Activated naive CD4-positive, alpha-beta T cell treated with anti-CD3 and anti-CD28 coated beads, Interleukin-2, amount 10 ng/mL, durations not matched to agents 7 days and 5 days (primary cell): ENCODE measurements at regions not wholly inside any gene's neighbourhood (a gene's known extent, or its start where the extent isn't known, plus 50 kb on each side); places are given as distances from the start of the nearest gene placed in this dataset.
"Not testable (repeated sequence)": the region's sequence is repeated elsewhere in the genome, so short reads cannot be mapped to it uniquely, and the experiment has no call there.

Source experiments
- CTCF ChIA-PET: fragments of 350-600 bp; sonication (Branson Sonifier 250); formaldehyde crosslinking; loops from one replicate; lab custom pipeline; 2021; ENCODE audit warnings: antibody characterized with exemption; lab: Charles Lee
- DNase-seq: peaks from one replicate; pipeline ENCODE4 v3.0.0-alpha.2; 2020
- H3K27ac Mint-ChIP-seq: one replicate; pipeline ENCODE4 v1.8.0; 2021; ENCODE audit warnings: mild to moderate bottlenecking, moderate library complexity, mixed read lengths
- H3K27me3 Mint-ChIP-seq: one replicate; pipeline ENCODE4 v1.8.0; 2021; ENCODE audit warnings: mild to moderate bottlenecking, mixed read lengths
- H3K36me3 Mint-ChIP-seq: one replicate; pipeline ENCODE4 v1.8.0; 2021; ENCODE audit warnings: mixed read lengths
- H3K4me1 Mint-ChIP-seq: one replicate; pipeline ENCODE4 v1.8.0; 2021; ENCODE audit warnings: mixed read lengths
- H3K4me3 Mint-ChIP-seq: one replicate; pipeline ENCODE4 v1.8.0; 2021; ENCODE audit warnings: mild to moderate bottlenecking, moderate library complexity, mixed read lengths
- H3K9me3 Mint-ChIP-seq: one replicate; pipeline ENCODE4 v1.8.0; 2021; ENCODE audit warnings: mixed read lengths

DNA sequence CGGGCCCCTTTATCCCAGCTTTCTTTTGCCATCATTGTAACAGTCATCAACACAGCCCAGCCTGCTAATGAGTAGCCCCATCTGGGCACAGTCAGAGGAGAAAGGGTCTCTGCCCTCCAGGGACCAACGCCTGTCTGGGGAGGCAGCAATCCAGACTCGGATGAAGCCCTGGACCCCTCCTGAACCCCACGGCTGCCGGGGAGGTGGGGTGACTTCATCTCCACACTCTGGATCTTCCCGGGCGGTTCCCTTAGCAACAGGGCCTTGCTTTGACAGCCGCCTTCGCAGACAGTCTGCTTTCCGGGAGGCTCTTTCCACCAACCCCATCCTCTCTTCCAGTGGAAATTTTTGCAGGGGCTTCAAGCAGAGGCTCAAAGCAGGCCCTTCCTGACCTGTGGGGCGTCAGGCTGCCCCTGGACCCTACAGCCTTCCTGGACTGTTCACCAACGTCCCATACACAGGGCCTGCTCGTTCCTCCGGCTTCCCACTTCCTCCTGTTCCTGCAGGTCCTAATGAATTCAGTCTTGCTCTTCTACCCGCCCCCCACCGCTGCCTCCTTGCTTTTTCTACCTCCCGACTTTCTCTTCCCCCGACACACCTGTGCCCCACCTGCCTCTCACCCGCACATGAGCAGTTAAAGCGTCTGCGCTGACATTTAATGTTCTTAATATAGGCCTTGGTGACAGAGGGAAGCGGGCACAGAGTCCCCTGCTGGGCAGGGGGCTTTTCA lies 161.7 kb upstream of the MVB12B start:
- Mint-ChIP-seq H3K4me3 (no peak overlapping the region), H3K4me1 (no peaks in the 10 kb centered on the region), H3K36me3 (no peaks in the 10 kb centered on the region), H3K27ac (no peak overlapping the region), H3K9me3 (no peaks in the 10 kb centered on the region), H3K27me3 (peaks cover 14% of the 10 kb centered on the region)
- DNase-seq = no peak
- CTCF ChIA-PET = no interaction called here

DNA sequence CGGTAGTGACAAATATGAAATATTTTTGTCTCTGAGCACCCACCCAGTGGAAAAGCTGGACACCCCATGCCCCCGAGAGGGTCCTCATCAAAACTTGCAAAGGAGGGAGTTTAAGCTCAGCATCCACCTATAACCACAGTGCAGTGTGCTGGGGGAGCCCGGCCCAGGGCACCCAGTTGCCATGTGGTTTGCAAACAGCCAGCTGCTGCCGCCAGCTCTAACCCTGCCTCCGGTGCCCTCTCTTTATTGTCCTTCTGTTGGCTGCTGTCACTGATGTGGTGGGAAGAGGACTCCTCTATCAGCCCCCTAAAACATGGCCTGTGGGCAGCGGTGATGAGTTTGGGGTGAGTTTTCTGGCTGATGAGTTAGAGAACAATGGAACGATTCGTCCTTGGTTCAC lies 160.9 kb upstream of the MVB12B start:
- CTCF ChIA-PET = no interaction called here
- DNase-seq = no peak
- Mint-ChIP-seq H3K27me3 (peaks cover 19% of the 10 kb centered on the region), H3K9me3 (no peaks in the 10 kb centered on the region), H3K4me1 (no peaks in the 10 kb centered on the region), H3K36me3 (no peaks in the 10 kb centered on the region), H3K4me3 (no peak overlapping the region), H3K27ac (no peak overlapping the region)

DNA sequence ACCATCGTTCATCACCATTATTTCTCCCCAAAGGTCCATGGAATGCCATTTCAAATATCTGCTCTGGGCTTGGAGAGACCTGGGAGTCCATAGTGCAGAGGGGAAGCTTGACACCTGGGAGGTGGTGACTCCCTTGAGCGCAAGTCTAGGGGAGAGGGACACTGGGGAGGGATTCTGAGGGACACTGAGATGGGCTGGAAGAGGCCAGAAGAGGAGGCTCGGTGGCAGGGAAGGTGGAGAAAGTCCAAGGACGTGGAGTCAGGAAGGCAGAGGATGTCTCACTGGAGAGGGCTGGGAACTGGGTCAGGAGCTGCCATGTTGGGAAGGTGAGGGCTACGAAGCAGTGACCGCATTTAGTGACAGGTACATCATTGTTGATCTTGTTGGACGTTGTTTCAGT lies 160.3 kb upstream of the MVB12B start:
- no peak overlapping the region for H3K27ac Mint-ChIP-seq
- peaks cover 15% of the 10 kb centered on the region for H3K27me3 Mint-ChIP-seq
- H3K9me3 Mint-ChIP-seq = no peaks in the 10 kb centered on the region
- no peaks in the 10 kb centered on the region for H3K4me1 Mint-ChIP-seq
- DNase-seq = no peak
- no peaks in the 10 kb centered on the region for H3K36me3 Mint-ChIP-seq
- CTCF ChIA-PET = no interaction called here
- H3K4me3 Mint-ChIP-seq = no peak overlapping the region

DNA sequence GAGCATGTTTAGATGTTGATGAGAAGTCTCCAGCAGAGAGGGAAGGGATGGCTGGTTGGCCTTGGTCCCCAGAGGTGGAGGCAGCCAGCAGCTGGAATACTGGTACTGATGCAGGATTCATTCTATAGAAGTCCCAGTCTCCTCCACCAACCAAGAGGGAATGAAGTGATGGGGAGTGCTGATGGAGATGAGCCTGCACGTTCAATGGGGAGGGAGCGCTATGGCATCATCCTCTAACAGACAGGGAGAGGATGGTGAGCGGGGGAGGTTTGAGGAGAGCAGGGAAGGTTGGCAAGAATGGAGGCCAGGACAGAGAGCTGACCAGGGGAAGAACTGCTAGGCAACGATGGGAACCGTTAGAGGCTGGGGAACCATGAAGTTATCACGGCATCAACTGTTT lies 159.8 kb upstream of the MVB12B start:
- no peak for DNase-seq
- CTCF ChIA-PET = no interaction called here
- Mint-ChIP-seq H3K9me3 (no peaks in the 10 kb centered on the region), H3K4me1 (no peaks in the 10 kb centered on the region), H3K4me3 (no peak overlapping the region), H3K27me3 (peaks cover 15% of the 10 kb centered on the region), H3K27ac (no peak overlapping the region), H3K36me3 (no peaks in the 10 kb centered on the region)

DNA sequence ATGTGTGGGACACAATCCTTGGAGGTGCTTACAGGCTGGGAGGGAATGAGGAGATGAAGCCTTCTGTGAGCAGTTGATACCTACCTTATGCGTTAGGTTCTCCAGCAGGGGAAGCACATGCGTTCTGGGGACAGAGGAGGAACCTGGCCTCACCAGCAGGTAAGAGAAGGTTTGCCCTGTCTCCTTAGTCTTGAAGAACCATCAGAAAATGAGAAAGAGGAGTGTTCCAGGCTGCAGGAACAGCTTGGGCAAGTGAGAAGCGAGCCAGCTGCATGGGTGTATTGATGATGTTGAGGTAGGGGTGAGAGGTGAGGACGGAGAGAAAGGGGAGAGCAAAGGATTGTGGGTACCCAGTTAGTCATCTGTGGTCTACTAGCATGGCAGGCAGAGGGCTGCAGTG lies 156.9 kb upstream of the MVB12B start:
- Mint-ChIP-seq H3K9me3 (no peaks in the 10 kb centered on the region), H3K36me3 (no peaks in the 10 kb centered on the region), H3K27ac (no peak overlapping the region), H3K27me3 (peaks cover 15% of the 10 kb centered on the region), H3K4me3 (no peak overlapping the region), H3K4me1 (no peaks in the 10 kb centered on the region)
- DNase-seq = no peak
- CTCF ChIA-PET = no interaction called here

DNA sequence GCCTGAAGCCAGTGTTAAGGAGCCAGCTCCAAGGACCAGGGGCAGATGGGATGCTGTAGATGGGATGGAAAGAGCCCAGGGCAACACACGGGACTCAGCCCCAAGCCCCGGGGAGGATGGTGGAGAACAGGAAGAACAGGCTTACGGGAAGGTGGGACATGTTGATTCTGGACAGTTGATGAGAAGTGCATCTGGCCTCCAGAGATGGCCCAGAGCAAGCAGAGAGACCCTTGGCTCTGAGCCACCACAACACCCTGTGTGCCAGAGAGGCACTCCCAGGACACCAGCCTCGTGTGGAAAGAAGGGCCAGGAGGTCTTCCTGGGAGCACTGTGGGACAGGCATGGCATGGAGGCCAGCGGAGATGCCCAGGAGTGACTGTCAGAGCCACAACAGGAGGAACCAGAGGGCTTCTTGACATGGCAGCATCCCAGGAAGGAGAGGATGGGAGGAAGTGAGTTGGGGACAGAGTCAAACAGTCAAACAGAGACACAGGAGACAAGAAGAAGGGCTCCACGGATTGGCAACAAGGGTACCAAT lies 156.3 kb upstream of the MVB12B start:
- no peak for DNase-seq
- Mint-ChIP-seq H3K9me3 (no peaks in the 10 kb centered on the region), H3K27me3 (peaks cover 15% of the 10 kb centered on the region), H3K4me3 (no peak overlapping the region), H3K36me3 (no peaks in the 10 kb centered on the region), H3K4me1 (no peaks in the 10 kb centered on the region), H3K27ac (no peak overlapping the region)
- CTCF ChIA-PET = no interaction called here

DNA sequence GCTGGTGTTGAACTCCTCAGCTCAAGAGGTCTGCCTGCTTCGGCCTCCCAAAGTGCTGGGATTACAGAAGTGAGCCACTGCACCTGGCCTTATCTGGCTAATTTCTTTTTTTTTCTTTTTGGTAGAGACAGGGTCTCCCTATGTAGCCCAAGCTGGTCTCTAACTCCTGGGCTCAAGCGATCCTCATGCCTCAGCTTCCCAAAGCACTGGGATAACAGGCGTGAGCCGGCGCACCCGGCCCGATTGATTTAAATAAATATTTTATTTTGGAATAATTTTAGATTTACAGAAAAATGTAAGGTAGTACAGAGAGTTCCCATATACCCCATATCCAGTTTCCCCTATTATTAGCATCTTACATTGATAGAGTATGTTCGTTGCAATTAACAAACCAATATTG lies 155.0 kb upstream of the MVB12B start:
- Mint-ChIP-seq H3K36me3 (no peaks in the 10 kb centered on the region), H3K27ac (no peak overlapping the region), H3K27me3 (peaks cover 15% of the 10 kb centered on the region), H3K4me3 (no peak overlapping the region), H3K4me1 (no peaks in the 10 kb centered on the region), H3K9me3 (no peaks in the 10 kb centered on the region)
- CTCF ChIA-PET = no interaction called here
- no peak for DNase-seq

DNA sequence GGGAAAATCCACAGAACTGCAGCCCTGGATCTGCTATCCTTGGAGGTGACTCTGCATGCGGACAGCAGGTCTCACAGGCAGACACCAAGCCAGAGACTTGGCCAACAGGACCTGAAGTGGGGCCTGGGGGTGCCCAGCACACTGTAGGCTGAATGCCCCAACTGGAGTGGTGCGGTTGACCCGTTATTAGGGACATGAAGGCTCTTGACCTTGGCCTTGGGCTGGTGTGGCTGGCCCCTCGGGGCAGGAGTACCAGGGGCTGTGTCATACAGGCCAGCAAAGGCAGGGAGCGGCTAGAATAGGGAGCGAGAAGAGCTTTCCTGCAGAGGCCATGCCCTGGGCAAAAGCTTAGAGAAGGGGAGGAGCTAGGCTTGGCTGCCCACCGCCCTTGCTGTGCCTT lies 153.2 kb upstream of the MVB12B start:
- Mint-ChIP-seq H3K4me1 (no peaks in the 10 kb centered on the region), H3K27ac (no peak overlapping the region), H3K9me3 (no peaks in the 10 kb centered on the region), H3K36me3 (no peaks in the 10 kb centered on the region), H3K27me3 (peaks cover 16% of the 10 kb centered on the region), H3K4me3 (no peak overlapping the region)
- CTCF ChIA-PET = no interaction called here
- no peak for DNase-seq

DNA sequence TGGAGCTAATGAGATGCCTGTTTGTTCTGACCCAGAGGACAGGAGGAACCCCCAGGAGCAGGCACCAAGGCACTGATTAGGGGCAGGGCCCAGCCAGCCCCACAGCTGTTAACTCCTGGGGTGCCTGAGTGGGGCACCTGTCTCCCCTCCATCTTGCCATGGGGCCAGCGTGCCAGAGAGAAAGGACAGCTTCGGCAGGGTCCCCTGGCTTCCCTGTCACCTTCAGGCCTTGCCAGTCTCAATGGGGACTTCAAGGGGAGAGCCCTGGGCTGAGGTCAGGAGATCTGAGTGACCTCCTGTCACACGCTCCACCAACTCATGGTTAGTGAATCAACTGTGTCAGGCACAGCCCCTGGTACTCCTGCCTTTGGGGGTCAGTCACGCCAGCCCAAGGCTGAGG lies 152.7 kb upstream of the MVB12B start:
- DNase-seq = no peak
- Mint-ChIP-seq H3K9me3 (no peaks in the 10 kb centered on the region), H3K4me1 (no peaks in the 10 kb centered on the region), H3K4me3 (no peak overlapping the region), H3K27me3 (peaks cover 22% of the 10 kb centered on the region), H3K36me3 (no peaks in the 10 kb centered on the region), H3K27ac (no peak overlapping the region)
- CTCF ChIA-PET = no interaction called here

DNA sequence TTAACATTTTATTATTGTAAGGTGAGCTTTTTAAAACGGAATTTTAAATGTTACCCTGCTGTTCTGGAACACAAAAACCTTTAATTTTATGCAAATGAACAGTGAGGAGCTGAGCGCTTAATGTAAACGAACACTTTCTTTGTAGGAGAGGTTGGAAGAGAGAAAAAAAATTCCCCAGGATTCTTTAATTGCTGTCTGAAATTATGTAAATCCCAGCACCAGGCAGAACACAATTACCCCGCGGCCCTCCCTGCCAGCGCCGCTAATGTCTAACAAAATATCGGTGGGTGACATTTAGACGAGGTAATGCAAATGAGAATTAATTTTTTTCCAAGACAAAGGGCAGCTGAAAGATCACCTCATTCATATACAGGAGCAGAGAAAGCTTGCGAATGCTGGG lies 143.4 kb upstream of the MVB12B start:
- CTCF ChIA-PET = no interaction called here
- peaks cover 47% of the 10 kb centered on the region for H3K27me3 Mint-ChIP-seq
- no peak for DNase-seq
- H3K4me1 Mint-ChIP-seq = no peaks in the 10 kb centered on the region
- no peak overlapping the region for H3K4me3 Mint-ChIP-seq
- H3K9me3 Mint-ChIP-seq = peaks cover 3% of the 10 kb centered on the region
- no peak overlapping the region for H3K27ac Mint-ChIP-seq
- no peaks in the 10 kb centered on the region for H3K36me3 Mint-ChIP-seq

DNA sequence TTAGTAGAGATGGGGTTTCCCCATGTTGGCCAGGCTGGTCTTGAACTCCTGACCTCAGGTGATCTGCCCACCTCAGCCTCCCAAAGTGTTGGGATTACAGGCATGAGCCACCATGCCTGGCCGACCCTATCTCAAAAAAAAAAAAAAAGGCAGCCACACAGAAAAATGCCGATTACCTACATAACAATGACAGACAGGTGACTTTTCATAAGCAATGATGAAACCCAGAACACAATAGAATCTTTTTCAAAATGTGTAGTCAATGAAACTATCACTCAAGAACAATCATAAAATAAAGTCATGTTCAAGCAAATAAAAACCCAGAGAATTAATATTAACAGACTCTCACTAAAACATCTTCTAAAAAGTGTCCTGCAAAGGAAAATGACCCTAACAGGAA lies 135.6 kb upstream of the MVB12B start:
- H3K27ac Mint-ChIP-seq, H3K36me3 Mint-ChIP-seq, CTCF ChIA-PET, H3K9me3 Mint-ChIP-seq, H3K4me1 Mint-ChIP-seq, DNase-seq, H3K4me3 Mint-ChIP-seq: not testable (repeated sequence)
- H3K27me3 Mint-ChIP-seq = peaks cover 26% of the 10 kb centered on the region

DNA sequence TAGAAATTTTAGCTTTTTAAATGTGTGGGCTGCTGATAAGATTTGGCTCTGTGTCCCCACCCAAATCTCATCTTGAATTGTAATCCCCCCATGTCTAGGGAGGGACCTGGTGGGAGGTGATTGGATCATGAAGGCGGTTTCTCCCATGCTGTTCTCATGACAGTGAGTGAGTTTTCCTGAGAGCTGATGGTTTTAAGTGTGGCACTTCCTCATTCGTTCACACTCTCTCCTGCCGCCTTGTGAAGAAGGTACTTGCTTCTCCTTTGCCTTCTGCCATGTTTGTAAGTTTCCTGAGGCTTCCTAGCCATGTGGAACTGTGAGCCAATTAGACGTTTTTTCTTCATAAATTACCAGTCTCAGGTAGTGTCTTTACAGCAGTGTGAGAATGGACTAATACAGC lies 127.8 kb upstream of the MVB12B start:
- CTCF ChIA-PET = no interaction called here
- H3K27me3 Mint-ChIP-seq = peaks cover 24% of the 10 kb centered on the region

DNA sequence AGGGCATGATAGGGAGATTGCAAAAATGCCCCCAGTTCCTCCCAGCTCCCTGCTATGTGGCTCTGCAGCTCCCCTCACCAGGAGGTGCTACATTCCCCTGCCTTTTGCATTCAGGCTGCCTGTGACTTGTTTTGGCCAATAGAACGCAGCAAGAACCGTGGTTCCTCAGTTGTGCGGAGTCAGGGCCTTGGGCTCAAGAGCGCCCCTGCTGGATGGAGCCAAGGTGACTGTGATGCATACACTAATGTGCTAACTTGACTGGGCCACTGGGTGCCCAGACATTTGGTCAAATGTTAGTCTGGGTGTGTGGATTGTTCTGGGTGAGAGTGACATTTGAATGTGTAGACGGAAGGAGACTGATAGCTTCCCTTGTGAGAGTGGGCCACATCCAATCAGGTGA lies 123.3 kb upstream of the MVB12B start:
- no peaks in the 10 kb centered on the region for H3K36me3 Mint-ChIP-seq

More for the DNA sequence above, 127.8 kb upstream of the MVB12B start:
- no peak for DNase-seq
- Mint-ChIP-seq H3K36me3 (no peaks in the 10 kb centered on the region), H3K4me1 (no peaks in the 10 kb centered on the region), H3K27ac (no peak overlapping the region), H3K4me3 (no peak overlapping the region), H3K9me3 (no peaks in the 10 kb centered on the region)

DNA sequence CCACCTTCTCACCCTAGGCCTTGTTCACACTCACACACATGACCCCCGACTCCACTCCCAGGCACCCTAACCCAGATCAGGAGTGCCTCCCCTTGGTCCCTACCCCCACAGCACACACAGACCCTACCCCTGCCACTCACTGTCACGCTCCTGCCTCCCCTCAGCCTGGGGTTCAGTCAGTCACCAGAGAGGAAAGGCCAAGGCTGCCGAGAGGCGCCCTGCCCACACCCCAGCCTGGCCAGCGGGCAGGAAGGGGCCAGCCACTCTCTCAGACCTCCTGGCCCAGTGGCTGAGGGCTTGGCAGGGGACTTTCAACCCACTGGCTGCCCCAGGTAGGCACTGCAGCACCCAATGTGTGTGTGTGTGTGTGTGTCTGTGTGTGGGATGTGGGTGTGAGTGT lies 122.4 kb upstream of the MVB12B start:
- Mint-ChIP-seq H3K9me3 (no peaks in the 10 kb centered on the region), H3K4me3 (no peak overlapping the region), H3K27me3 (peaks cover 31% of the 10 kb centered on the region), H3K4me1 (no peaks in the 10 kb centered on the region), H3K36me3 (no peaks in the 10 kb centered on the region), H3K27ac (no peak overlapping the region)
- DNase-seq = no peak
- CTCF ChIA-PET = no interaction called here

More for the DNA sequence above, 123.3 kb upstream of the MVB12B start:
- no peak for DNase-seq
- Mint-ChIP-seq H3K9me3 (no peaks in the 10 kb centered on the region), H3K27ac (no peak overlapping the region), H3K4me3 (no peak overlapping the region), H3K4me1 (no peaks in the 10 kb centered on the region), H3K27me3 (peaks cover 28% of the 10 kb centered on the region)
- CTCF ChIA-PET = interaction anchor here (2.0 kb wide), 1 partner anchor 11 kb away, joined by 6 read pairs; no protein-coding TSS in a partner anchor

DNA sequence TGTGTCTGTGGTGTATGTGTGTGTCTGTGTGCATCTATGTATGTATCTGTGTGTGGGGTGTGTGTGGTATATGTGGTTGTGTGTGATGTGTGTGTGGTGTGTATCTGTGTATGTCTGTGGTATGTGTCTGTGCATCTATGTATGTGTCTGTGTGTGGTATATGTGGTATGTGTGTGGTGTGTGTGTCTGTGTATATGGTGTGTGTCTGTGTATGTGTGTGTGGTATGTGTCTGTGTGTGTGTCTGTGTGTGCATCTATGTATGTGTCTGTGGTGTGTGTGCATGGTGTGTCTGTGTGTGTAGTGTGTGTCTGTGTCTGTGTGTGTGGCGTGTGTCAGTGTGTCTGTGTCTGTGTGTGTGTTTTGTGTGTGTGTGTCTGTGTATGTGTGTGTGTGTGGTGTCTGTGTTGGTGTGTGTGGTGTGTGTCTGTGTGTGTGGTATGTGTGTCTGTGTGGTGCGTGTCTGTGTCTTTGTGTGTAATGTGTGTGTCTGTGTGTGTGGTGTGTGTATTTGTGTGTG lies 121.9 kb upstream of the MVB12B start:
- H3K36me3 Mint-ChIP-seq = no peaks in the 10 kb centered on the region
- CTCF ChIA-PET = no interaction called here
- peaks cover 33% of the 10 kb centered on the region for H3K27me3 Mint-ChIP-seq
- no peaks in the 10 kb centered on the region for H3K9me3 Mint-ChIP-seq
- no peaks in the 10 kb centered on the region for H3K4me1 Mint-ChIP-seq
- H3K27ac Mint-ChIP-seq = no peak overlapping the region
- no peak overlapping the region for H3K4me3 Mint-ChIP-seq
- DNase-seq = no peak
